ENCODE measurements at regions not wholly inside any gene's neighbourhood (a gene's known extent, or its start where the extent isn't known, plus 50 kb on each side); places are given as distances from the start of the nearest gene placed in this dataset.

- TF ChIP-seq CTCF (conservative IDR thresholded peaks at IDR 0.05 in 1 of 2, IDR thresholded peaks at IDR 0.05 in 1 of 2; ENCODE audit: low read depth in 1 of 2, low read length in 2 of 2) (no peak), EZH2 (IDR thresholded peaks at IDR 0.05; ENCODE audit: low read length, missing control alignments) (no peak)
These were observed 315.3 kb downstream of the BUD13 start for GRCh38 chr11:116457336-116458007.
